ENCODE measurements at regions not wholly inside any gene's neighbourhood (a gene's known extent, or its start where the extent isn't known, plus 50 kb on each side); places are given as distances from the start of the nearest gene placed in this dataset.

DNA sequence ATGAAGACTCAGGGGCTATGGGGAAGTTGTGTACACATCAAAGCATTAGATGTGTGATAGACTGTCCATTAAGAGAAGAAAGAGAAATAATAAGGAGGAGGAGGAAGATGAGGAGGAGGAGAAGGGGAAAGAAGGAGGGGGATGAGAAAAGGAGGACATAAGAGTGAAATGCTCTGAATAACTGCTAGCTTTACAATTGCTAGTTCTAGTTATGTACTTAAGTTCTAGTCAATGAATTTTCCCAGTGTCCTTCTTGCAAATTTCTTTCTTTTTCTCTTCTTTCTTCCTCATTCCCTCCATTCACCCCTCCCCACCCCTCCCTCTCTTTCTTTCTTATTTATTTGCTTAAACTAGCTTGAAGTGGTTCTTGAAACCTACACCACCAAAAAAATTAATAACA is 534.9 kb upstream of the GRAMD2B start:
- DNase-seq = no peak
- TF ChIP-seq, protein P1, sequence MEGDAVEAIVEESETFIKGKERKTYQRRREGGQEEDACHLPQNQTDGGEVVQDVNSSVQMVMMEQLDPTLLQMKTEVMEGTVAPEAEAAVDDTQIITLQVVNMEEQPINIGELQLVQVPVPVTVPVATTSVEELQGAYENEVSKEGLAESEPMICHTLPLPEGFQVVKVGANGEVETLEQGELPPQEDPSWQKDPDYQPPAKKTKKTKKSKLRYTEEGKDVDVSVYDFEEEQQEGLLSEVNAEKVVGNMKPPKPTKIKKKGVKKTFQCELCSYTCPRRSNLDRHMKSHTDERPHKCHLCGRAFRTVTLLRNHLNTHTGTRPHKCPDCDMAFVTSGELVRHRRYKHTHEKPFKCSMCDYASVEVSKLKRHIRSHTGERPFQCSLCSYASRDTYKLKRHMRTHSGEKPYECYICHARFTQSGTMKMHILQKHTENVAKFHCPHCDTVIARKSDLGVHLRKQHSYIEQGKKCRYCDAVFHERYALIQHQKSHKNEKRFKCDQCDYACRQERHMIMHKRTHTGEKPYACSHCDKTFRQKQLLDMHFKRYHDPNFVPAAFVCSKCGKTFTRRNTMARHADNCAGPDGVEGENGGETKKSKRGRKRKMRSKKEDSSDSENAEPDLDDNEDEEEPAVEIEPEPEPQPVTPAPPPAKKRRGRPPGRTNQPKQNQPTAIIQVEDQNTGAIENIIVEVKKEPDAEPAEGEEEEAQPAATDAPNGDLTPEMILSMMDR (IDR thresholded peaks at IDR 0.05) = no peak
- H3K9me3 ChIP-seq = no peaks in the 10 kb centered on the region

DNA sequence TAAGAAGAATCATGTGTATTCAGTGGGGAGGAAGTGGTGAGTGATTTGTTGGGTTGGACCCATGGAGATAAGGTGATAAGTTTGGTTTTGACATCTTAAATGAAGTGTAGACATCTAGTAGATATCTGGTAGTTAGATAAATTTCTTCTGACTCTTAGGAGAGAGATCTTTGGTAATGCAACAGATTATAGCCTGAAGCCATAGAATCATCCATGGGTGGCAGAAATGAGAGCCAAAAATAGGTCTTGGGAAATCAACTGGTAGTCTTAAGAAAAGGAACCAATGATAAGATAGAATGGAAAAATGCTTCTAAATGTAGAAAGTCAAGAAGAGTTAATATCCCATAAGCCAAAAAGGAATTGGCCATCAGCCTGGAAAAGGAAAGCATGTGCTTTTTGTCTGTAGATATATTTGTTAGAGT is 532.7 kb upstream of the GRAMD2B start:
- TF ChIP-seq, protein P1 (IDR thresholded peaks at IDR 0.05) = no peak
- Histone ChIP-seq H3K4me3 (no peak overlapping the region), H3K4me1 (ENCODE audit: low read depth) (peaks cover 3% of the 10 kb centered on the region), H3K9me3 (no peaks in the 10 kb centered on the region), H3K36me3 (ENCODE audit: low read depth) (no peaks in the 10 kb centered on the region)
- DNase-seq (no peak), ATAC-seq (no peak)
- intact Hi-C loops (cut with DNase I, micrococcal nuclease) = no loop called here

More for the DNA sequence above, 534.9 kb upstream of the GRAMD2B start:
- no peak for ATAC-seq
- Histone ChIP-seq H3K4me3 (no peak overlapping the region), H3K36me3 (ENCODE audit: low read depth) (no peaks in the 10 kb centered on the region), H3K4me1 (ENCODE audit: low read depth) (peaks cover 3% of the 10 kb centered on the region)
- intact Hi-C loops (cut with DNase I, micrococcal nuclease) = no loop called here

DNA sequence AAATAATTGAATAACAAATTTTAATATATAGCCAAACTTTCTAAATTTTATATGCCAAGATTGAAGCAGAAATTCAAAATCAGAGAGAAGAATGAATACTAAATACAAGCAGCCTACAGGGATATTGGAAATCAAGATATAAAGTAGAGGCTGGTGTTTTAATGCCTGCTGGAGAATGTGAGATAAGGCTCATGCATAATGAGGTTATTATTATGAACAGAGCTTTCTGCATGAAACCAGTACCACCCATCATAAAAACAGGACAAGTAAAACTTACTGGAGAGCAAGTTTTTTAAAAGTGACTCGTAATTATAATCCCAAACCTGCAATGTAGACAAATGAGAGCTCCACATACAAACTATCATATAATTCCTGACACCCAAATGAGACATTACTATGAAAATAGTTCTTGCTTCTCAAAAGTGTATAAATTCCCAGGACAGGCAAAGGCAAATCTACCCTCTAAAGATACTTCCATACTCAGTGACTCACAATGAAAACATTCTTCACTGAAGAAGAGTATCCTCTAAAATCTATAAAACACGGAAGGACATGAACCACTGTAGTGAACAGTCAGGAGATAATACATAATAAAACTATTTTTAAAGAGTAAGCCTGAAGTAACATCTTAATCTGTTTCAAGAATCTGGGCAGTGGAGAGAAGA is 532.0 kb upstream of the GRAMD2B start:
- ATAC-seq (no peak), DNase-seq (no peak)
- no peak overlapping the region for H3K4me3 ChIP-seq
- TF ChIP-seq, protein P1 (IDR thresholded peaks at IDR 0.05) = no peak
- peaks cover 3% of the 10 kb centered on the region for H3K4me1 ChIP-seq (ENCODE audit: low read depth)
- no peaks in the 10 kb centered on the region for H3K36me3 ChIP-seq (ENCODE audit: low read depth)
- H3K9me3 ChIP-seq = no peaks in the 10 kb centered on the region
- intact Hi-C loops (cut with DNase I, micrococcal nuclease) = no loop called here

DNA sequence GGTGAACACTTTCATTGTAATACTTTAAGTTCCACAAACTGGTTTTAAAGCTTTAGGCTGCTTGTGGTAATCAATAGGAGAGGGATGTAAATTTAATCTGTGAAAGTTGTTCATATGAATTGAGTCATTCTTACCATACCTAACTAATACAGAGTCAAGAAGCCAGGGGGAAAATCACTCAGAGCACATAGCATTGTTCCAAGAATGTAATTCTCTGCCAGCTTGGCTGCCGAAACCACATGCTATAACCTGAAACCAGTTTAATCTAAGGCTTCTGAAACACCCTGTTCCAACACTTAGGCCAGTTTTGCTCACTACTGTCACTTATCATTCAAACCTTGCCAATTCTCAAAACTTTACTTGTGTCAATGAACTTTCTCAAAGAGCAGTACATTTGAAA is 528.8 kb upstream of the GRAMD2B start:
- TF ChIP-seq, protein P1 (IDR thresholded peaks at IDR 0.05) = no peak

GRCh38 chr5:125896368-125896767 is 526.8 kb upstream of the GRAMD2B start:
- TF ChIP-seq, protein P1 (IDR thresholded peaks at IDR 0.05) = no peak
- peak; percentile 100 for ATAC-seq
- Histone ChIP-seq H3K4me1 (ENCODE audit: low read depth) (no peaks in the 10 kb centered on the region), H3K4me3 (no peak overlapping the region), H3K9me3 (no peaks in the 10 kb centered on the region), H3K36me3 (ENCODE audit: low read depth) (no peaks in the 10 kb centered on the region)
- no peak for DNase-seq
- intact Hi-C loops (cut with DNase I, micrococcal nuclease) = no loop called here

More for the DNA sequence above, 528.8 kb upstream of the GRAMD2B start:
- ATAC-seq (no peak), DNase-seq (no peak)
- Histone ChIP-seq H3K9me3 (no peaks in the 10 kb centered on the region), H3K4me3 (no peak overlapping the region), H3K4me1 (ENCODE audit: low read depth) (peaks cover 3% of the 10 kb centered on the region), H3K36me3 (ENCODE audit: low read depth) (no peaks in the 10 kb centered on the region)
- intact Hi-C loops (cut with DNase I, micrococcal nuclease) = no loop called here

- intact Hi-C loops (cut with DNase I, micrococcal nuclease) = no loop called here
- Histone ChIP-seq H3K36me3 (ENCODE audit: low read depth) (no peaks in the 10 kb centered on the region), H3K9me3 (no peaks in the 10 kb centered on the region), H3K4me3 (no peak overlapping the region), H3K4me1 (ENCODE audit: low read depth) (no peaks in the 10 kb centered on the region)
- TF ChIP-seq, protein P1 (IDR thresholded peaks at IDR 0.05) = no peak
- ATAC-seq (no peak), DNase-seq (no peak)
These were observed 526.1 kb upstream of the GRAMD2B start for GRCh38 chr5:125897089-125897488.

Measured in mucosa of descending colon (tissue), 3 donors.